GM21390 (cell line): ENCODE measurements at regions not wholly inside any gene's neighbourhood (a gene's known extent, or its start where the extent isn't known, plus 50 kb on each side); places are given as distances from the start of the nearest gene placed in this dataset.
"Not testable (repeated sequence)": the region's sequence is repeated elsewhere in the genome, so short reads cannot be mapped to it uniquely, and the experiment has no call there.

Experiments used
- ATAC-seq: cut with Tn5 transposase; IDR thresholded peaks from one replicate; pipeline ENCODE4 v1.9.1; 2021; ENCODE audit not compliant: unreplicated experiment

DNA sequence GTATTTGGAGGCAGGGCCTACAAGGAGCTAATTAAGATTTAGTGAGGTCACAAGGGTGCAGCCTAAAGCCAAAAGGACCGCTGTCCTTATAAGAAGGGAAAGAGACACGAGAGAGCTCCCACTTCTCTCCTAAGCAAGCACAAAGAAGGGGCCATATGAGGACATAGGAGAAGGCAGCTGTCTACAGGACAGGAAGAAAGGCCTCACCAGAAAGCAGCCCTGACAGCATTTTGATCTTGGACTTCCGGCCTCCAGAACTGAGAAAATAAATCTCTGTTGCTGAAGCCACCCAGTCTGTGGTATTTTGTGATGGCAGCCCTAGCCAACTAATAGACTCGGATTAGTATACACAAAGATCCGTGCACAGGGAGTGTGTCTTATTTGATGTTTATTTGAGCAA is 139.7 kb downstream of the B3GNT2 start:
- no peak for ATAC-seq

GRCh38 chr2:62334440-62335058 is 138.6 kb downstream of the B3GNT2 start:
- ATAC-seq, result no peak

DNA sequence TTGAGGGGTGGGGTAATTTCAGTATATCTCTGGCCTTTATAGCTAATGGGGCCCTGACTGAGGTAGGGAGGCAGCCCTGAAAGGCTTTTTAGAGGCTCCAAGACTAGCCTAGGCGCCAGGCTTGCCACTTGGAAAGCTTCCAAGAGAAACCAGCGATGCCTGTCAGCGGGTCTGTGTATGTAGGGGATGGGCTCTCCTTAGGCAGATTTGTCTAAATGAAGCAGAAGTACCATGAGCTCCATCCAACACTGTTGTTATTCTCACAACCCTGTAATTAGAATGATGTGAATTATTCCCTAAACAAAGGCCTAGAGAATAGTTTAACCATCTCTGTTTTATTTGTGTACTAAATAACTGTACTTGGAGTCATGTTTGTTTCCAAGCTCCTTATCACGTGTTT is 138.1 kb downstream of the B3GNT2 start:
- ATAC-seq, result no peak

DNA sequence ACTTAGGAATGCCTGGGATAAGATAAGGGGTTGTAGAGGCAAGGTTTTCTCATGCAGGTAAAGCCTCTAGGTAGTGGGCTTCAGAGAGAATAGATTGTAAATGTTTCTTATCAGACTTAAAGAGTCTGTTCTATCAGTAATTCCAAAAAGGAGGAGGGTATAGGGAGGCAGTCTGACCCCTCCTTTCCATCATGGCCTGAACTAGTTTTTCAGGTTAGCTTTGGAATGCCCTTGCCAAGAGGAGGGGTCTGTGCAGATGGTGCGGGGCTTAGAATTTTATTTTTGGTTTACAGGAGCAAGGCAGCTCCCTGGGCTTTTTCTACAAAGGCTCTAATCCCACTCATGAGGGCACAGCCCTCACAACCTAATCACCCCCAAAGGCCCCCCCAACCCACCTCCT is 135.0 kb downstream of the B3GNT2 start:
- no peak for ATAC-seq

DNA sequence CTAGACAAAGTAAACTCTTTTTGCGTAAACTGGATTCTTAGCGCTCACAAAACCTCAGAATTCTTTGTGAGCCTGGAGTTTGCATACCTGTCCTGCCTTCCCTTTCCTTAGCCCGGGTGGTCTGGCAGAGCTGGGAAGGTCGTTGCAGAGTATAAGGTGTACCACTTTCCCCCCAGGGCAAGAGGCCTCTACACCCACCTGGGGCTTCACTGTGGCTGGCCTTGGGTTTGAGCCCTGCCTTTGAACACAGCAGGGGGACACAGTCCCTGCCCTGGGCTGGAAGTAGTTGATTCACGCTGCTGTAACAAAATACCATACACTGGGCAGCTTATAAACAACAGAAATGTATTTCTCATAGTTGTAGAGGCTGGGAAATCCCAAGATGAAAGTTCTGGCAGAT is 133.9 kb downstream of the B3GNT2 start:
- ATAC-seq, result no peak

- ATAC-seq, result no peak
Measured at GRCh38 chr2:62326735-62327134, 130.8 kb downstream of the B3GNT2 start.

- no peak for ATAC-seq
Measured at GRCh38 chr2:62325398-62325797, 129.5 kb downstream of the B3GNT2 start.

- no peak for ATAC-seq
Measured at GRCh38 chr2:62321380-62322289, 125.7 kb downstream of the B3GNT2 start.

- ATAC-seq, result no peak
Measured at GRCh38 chr2:62320657-62321357, 124.9 kb downstream of the B3GNT2 start.

GRCh38 chr2:62320137-62320536 is 124.2 kb downstream of the B3GNT2 start:
- ATAC-seq, result not testable (repeated sequence)

DNA sequence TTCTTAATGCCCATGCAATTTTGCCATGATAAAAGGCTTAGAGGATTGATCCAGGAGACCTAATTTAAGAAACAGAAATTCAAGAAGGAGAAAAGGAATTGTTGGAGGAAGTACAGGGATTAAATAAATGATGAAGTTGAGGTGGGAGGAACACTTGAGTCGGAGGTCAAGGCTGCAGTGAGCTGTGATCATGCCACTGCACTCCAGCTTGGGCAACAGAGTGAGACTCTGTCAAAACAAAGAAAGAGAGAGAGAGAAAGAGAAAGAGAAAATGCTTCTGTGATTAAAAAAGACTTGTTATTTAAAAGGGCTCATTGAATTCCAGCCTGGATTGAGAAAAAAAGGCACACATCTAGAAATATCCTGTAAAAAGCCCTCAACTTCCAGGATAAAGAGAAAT is 123.2 kb downstream of the B3GNT2 start:
- no peak for ATAC-seq

DNA sequence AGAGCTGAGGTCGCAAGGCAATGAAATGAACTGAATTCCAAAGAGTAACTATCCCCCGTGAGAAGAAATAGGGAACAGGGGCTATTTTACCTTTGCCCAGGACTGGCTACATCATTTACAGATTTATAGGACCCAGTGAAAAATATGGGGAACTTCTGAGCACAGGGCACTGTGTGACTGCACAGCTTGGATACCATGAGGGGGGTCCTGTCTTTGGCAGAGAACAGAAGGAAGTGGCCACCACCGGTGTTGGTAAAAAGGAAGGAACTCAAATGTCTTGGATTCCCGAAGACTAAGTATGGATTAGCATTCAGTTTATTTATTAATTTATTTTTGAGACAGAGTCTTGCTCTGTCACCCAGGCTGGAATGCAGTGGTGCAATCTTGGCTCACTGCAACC is 119.6 kb downstream of the B3GNT2 start:
- ATAC-seq, result no peak

GRCh38 chr2:62314291-62314690 is 118.4 kb downstream of the B3GNT2 start:
- no peak for ATAC-seq

- ATAC-seq, result peak; percentile 75
Measured at GRCh38 chr2:62313449-62314227, 117.7 kb downstream of the B3GNT2 start.

DNA sequence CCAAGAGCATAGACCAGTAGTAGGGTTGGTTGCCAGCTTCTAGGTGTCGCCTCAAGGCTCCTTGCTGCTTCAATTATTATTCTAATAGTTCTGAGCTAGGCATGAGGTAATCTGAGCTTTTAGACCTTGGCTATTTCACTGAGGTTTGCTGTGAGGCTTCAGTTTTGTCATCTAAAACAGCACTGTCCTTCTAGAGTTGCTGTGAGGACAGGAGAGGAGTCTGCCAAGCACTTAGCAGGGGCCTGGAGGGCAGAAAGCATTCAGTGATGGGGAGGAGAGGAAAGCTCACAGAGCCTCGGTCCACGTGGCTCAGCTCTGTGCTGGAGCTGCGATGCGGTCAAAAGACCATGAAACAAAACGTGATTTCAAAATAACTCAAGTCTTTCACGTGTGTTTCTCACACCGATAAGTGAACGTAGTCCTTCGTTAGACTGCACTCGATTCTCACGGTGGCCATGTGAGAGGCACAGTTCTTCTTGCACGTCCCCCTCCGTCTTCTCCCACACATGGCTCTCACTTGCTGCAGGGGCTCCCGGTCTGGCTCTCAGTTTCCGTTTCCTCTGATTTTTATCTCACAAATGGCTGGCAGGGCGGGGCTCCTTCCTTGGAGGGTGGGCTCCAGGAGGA is 113.7 kb downstream of the B3GNT2 start:
- peak; percentile 61 for ATAC-seq

DNA sequence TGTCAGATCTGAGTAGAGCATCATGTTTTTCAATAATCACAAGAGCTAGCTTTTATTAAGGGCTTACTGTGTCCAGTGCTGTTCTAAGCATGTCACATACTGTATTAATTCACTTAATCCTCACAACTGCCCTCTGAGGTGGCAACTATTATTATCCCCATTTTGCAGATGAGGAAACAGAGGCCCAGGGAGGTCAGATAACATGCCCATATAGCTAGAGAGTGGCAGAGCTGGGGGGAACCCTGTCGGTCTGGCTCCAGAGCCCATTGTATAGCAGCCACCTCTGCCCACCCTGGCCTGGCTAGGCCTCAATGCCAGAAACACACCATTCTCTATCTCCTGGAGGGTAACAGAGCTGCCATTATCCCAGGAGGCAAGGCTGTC is 113.2 kb downstream of the B3GNT2 start:
- ATAC-seq, result no peak

DNA sequence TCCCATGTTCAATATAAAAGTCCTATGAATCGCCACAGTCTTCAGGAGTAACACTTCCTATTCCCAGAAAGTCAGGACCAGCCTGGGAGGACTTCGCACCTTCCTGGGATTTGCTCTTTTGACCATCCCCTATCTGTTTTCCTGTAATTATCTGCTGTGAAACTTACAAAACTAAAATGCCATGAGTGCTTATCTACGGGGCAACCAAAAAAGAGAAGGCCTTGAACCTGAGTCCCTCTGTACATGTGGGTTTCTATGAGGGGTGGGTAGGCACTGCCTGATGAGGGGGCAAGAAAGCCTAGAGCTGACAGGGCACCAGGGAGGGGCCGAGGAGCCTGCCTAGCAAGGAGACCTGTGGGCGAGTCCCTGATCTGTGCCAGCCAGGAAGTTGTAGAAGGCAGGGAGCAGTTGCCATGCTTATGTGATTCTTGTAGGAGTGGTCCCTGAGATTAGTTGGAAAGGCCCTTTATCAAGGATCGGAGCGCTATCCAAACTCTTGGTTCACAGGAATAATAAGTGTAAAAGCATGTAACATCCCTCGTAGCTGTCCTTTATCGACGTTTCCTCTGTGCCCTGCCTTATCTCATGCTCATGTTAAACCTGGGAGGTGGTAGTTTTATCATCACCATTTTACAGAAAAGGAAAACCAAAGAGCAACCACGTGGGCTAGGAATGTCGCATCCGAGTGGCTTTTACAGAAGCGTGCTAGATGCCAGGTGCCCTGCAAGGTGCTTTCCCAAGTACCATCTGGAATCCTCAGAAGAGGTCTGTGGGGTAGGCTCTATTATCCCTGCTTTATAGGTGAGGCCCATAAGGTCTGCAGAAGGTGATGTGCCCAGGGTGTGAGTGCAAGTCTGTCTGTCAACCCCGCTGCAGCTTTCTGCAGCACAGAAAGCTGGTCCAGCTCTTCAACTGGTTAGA is 111.8 kb downstream of the B3GNT2 start:
- no peak for ATAC-seq

- peak; percentile 38 for ATAC-seq
Measured at GRCh38 chr2:62306751-62307468, 111.0 kb downstream of the B3GNT2 start.
